ENCODE measurements at regions not wholly inside any gene's neighbourhood (a gene's known extent, or its start where the extent isn't known, plus 50 kb on each side); places are given as distances from the start of the nearest gene placed in this dataset.

GRCh38 chr10:110399965-110400933, 95.5 kb upstream of the SMNDC1 start:
- DNase-seq = no peak
- POLR2A ChIA-PET = no interaction called here
- Mint-ChIP-seq H3K9me3 (no peaks in the 10 kb centered on the region), H3K27ac (no peak overlapping the region), H3K4me3 (no peak overlapping the region), H3K36me3 (ENCODE audit: low read depth) (no peaks in the 10 kb centered on the region), H3K27me3 (no peaks in the 10 kb centered on the region), H3K4me1 (ENCODE audit: low read depth) (no peaks in the 10 kb centered on the region)
- TF ChIP-seq, protein P1, sequence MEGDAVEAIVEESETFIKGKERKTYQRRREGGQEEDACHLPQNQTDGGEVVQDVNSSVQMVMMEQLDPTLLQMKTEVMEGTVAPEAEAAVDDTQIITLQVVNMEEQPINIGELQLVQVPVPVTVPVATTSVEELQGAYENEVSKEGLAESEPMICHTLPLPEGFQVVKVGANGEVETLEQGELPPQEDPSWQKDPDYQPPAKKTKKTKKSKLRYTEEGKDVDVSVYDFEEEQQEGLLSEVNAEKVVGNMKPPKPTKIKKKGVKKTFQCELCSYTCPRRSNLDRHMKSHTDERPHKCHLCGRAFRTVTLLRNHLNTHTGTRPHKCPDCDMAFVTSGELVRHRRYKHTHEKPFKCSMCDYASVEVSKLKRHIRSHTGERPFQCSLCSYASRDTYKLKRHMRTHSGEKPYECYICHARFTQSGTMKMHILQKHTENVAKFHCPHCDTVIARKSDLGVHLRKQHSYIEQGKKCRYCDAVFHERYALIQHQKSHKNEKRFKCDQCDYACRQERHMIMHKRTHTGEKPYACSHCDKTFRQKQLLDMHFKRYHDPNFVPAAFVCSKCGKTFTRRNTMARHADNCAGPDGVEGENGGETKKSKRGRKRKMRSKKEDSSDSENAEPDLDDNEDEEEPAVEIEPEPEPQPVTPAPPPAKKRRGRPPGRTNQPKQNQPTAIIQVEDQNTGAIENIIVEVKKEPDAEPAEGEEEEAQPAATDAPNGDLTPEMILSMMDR (IDR thresholded peaks at IDR 0.05) = no peak
- Histone ChIP-seq H3K27me3 (ENCODE audit: control insufficient read depth in 1 of 2, insufficient read depth in 2 of 2, low read length in 2 of 2) (no peaks in the 10 kb centered on the region), H3K36me3 (ENCODE audit: insufficient read depth, low read length) (no peaks in the 10 kb centered on the region), H3K4me3 (ENCODE audit: low read length) (no peak overlapping the region), H3K9me3 (ENCODE audit: control insufficient read depth in 1 of 2, insufficient read depth in 1 of 2, low read length in 2 of 2) (no peaks in the 10 kb centered on the region), H3K27ac (ENCODE audit: low read depth in 1 of 2, low read length in 2 of 2) (no peak overlapping the region), H3K4me1 (ENCODE audit: insufficient read depth, low read length) (peaks cover 10% of the 10 kb centered on the region)
- CTCF ChIA-PET = no interaction called here
- no peak for ATAC-seq (ENCODE audit: poor library complexity)
- intact Hi-C loops (cut with DNase I, micrococcal nuclease) = no loop called here

DNA sequence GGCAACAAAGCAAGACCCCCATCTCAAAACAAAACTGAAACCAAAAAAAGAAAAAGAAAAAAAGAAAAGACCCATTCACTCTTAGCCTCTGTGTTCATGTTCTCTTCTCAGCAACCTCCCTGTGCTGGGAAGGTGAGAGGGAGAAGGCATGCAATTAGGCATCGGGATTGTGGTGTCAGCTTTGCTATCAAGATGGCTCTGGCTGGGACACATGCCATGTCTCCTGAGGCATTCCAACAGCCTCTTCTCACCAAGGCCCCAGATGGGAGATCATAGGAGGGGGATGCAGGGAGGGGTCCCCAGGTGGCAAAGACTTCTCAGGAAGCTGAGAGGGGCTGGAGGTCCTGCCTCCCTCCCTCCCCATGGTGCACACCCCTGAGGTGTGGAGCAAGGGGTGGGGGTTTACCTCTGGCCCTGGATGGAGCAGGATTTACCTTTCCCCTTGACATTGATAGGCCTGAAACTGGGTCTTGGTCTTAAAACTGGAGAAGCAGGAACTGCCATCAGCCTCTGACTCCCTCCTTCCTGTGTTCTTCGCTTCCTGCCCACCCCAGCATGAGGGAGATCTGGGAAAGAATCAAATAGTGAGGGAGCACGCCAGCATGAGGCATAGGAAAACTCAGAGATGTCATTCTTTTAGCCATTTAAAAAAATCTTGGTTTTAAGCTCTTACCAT, 96.2 kb upstream of the DUSP5 start:
- Histone ChIP-seq H3K9me3 (ENCODE audit: control insufficient read depth in 1 of 2, insufficient read depth in 1 of 2, low read length in 2 of 2) (no peaks in the 10 kb centered on the region), H3K36me3 (ENCODE audit: insufficient read depth, low read length) (no peaks in the 10 kb centered on the region), H3K4me3 (ENCODE audit: low read length) (no peak overlapping the region), H3K27ac (ENCODE audit: low read depth in 1 of 2, low read length in 2 of 2) (no peak overlapping the region), H3K4me1 (ENCODE audit: insufficient read depth, low read length) (no peaks in the 10 kb centered on the region), H3K27me3 (ENCODE audit: control insufficient read depth in 1 of 2, insufficient read depth in 2 of 2, low read length in 2 of 2) (no peaks in the 10 kb centered on the region)
- no peak overlapping the region for H3K4me3 Mint-ChIP-seq
- H3K36me3 Mint-ChIP-seq (ENCODE audit: low read depth) = no peaks in the 10 kb centered on the region
- ATAC-seq (ENCODE audit: poor library complexity) (no peak), DNase-seq (no peak)
- no peaks in the 10 kb centered on the region for H3K27me3 Mint-ChIP-seq
- no peak overlapping the region for H3K27ac Mint-ChIP-seq
- POLR2A ChIA-PET = no interaction called here
- H3K9me3 Mint-ChIP-seq = no peaks in the 10 kb centered on the region
- TF ChIP-seq, protein P1 (IDR thresholded peaks at IDR 0.05) = no peak
- no peaks in the 10 kb centered on the region for H3K4me1 Mint-ChIP-seq (ENCODE audit: low read depth)
- CTCF ChIA-PET = no interaction called here
- intact Hi-C loops (cut with DNase I, micrococcal nuclease) = no loop called here

DNA sequence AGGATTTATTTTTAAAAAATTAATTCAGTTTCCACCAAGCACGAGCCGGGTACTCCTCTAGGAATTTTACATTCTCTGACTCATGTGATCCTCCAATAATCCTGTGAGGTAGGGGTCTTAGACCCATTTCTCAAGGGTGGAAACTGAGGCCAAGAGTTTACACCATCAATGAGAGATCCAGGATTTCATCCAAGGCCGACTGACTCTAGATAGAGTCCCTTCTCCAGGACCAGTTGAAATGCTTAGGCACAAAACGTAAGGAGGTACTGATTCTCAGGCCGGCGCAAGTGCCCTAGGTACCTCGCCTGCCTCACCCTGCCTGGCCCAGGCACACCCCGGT, 95.7 kb upstream of the DUSP5 start:
- DNase-seq = no peak
- H3K27me3 ChIP-seq (ENCODE audit: control insufficient read depth in 1 of 2, insufficient read depth in 2 of 2, low read length in 2 of 2) = no peaks in the 10 kb centered on the region
- Mint-ChIP-seq H3K27me3 (no peaks in the 10 kb centered on the region), H3K36me3 (ENCODE audit: low read depth) (no peaks in the 10 kb centered on the region), H3K4me3 (no peak overlapping the region), H3K9me3 (no peaks in the 10 kb centered on the region), H3K27ac (no peak overlapping the region), H3K4me1 (ENCODE audit: low read depth) (no peaks in the 10 kb centered on the region)
- no peak for ATAC-seq (ENCODE audit: poor library complexity)
- intact Hi-C loops (cut with DNase I, micrococcal nuclease) = no loop called here
- no peaks in the 10 kb centered on the region for H3K4me1 ChIP-seq (ENCODE audit: insufficient read depth, low read length)
- H3K9me3 ChIP-seq (ENCODE audit: control insufficient read depth in 1 of 2, insufficient read depth in 1 of 2, low read length in 2 of 2) = no peaks in the 10 kb centered on the region
- TF ChIP-seq, protein P1 (IDR thresholded peaks at IDR 0.05) = no peak
- no peak overlapping the region for H3K4me3 ChIP-seq (ENCODE audit: low read length)
- no peak overlapping the region for H3K27ac ChIP-seq (ENCODE audit: low read depth in 1 of 2, low read length in 2 of 2)
- CTCF ChIA-PET = no interaction called here
- POLR2A ChIA-PET = no interaction called here
- no peaks in the 10 kb centered on the region for H3K36me3 ChIP-seq (ENCODE audit: insufficient read depth, low read length)
